Tibial artery (tissue), 4 donors: ENCODE measurements at regions not wholly inside any gene's neighbourhood (a gene's known extent, or its start where the extent isn't known, plus 50 kb on each side); places are given as distances from the start of the nearest gene placed in this dataset.

ENCODE experiments used
- DNase-seq, 2 donors: peaks; one replicate each; pipeline ENCODE4 v3.0.0-alpha.2; 2019
- H3K27ac ChIP-seq, 2 donors: fragments of 200-600 bp; sonication (generic) in 1 of 2; 1 replicate in 1 of 2; 2 replicates in 1 of 2; pipeline ENCODE4 v1.5.1; 2018 to 2019; ENCODE audit warnings: mild to moderate bottlenecking in 1 of 2
- H3K27me3 ChIP-seq, 2 donors: fragments of 200-600 bp; sonication (generic) in 1 of 2; one replicate each; pipeline versions ENCODE4 v1.5.1 to v1.6.0; 2016 to 2019
- H3K36me3 ChIP-seq, 3 donors: fragments of 200-600 bp; sonication (generic) in 2 of 3; one replicate each; pipeline ENCODE4 v1.5.1; 2016 to 2019; ENCODE audit warnings: mild to moderate bottlenecking in 2 of 3
- H3K4me1 ChIP-seq, 4 donors: fragments of 200-600 bp; sonication (generic) in 2 of 4; 1 replicate in 3 of 4; 2 replicates in 1 of 4; pipeline ENCODE4 v1.5.1; 2016 to 2019
- H3K4me3 ChIP-seq, 2 donors: fragments of 200-600 bp; sonication (generic) in 1 of 2; 1 replicate in 1 of 2; 2 replicates in 1 of 2; pipeline ENCODE4 v1.5.1; 2018 to 2019; ENCODE audit warnings: mild to moderate bottlenecking in 2 of 2
- H3K9me3 ChIP-seq, 3 donors: fragments of 200-600 bp; sonication (generic) in 1 of 3; one replicate each; pipeline ENCODE4 v1.5.1; 2016 to 2019
- CTCF ChIP-seq, 2 experiments: fragments of 200-600 bp in 1 of 2; fragments of 450-650 bp in 1 of 2; IDR thresholded peaks; one replicate each; pipeline ENCODE4 v1.5.1; 2017 to 2019; ENCODE audit warnings: antibody characterized with exemption in 2 of 2, mild to moderate bottlenecking in 1 of 2, moderate library complexity in 1 of 2
- intact Hi-C: fragments of 100-400 bp; cut with DNase I; formaldehyde crosslinking; loops from one replicate; pipeline ENCODE4 v1.15.0; 2023; ENCODE audit warnings: low total_unique reads

GRCh38 chr2:222102575-222103349 is 196.0 kb downstream of the PAX3 start:
- no peak for DNase-seq
- no peaks in the 10 kb centered on the region for H3K36me3 ChIP-seq
- no peak overlapping the region for H3K27ac ChIP-seq
- H3K9me3 ChIP-seq = no peaks in the 10 kb centered on the region
- H3K27me3 ChIP-seq = no peaks in the 10 kb centered on the region
- H3K4me1 ChIP-seq = no peaks in the 10 kb centered on the region
- intact Hi-C loops = no loop called here
- H3K4me3 ChIP-seq = no peak overlapping the region
- TF ChIP-seq CTCF (IDR thresholded peaks at IDR 0.05) = no peak

DNA sequence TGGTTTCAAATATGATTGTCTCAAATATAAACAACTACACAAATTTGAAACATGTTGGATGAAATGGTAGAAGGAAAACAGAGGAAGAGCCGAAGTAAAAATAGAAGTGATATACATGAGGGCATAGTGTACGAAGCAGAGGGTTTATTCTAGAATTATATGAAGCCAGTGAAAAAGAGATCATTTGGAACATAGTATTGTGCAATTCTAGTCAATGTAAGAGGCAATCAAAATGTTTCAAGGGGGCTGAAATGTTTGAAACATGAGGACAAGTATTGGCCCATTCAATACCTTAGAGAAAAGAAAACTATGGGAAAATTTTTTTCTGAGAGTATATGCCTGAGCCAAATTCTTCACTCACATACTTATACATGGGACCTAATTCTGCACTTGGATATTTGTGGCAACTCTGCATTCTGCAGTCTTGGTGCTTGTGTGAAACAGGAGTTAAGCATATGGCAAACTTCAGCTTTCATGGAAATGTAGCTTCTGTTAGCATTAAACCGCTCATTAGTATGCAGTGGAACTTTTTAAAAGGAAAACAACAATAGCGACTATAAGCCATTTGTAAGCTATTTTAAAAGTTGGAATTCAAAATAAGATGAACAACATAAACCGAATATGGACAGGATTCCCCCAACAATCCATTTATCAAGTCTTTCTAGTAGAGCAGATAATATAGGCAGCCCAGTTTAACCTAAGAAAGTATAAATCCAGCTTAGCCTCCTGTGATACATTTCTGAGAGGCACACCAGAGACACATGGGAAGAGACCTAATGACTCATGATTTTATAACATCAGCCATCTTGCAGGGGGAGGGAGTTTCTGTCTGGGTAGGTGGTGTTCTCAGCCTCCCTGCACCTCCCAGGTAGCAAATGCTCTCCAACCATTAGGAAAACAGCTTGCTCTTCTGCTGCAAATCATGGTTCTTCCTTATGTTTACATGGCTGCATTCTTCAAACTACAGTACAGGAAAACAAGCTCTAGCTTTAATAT is 197.8 kb downstream of the PAX3 start:
- DNase-seq = no peak
- H3K4me1 ChIP-seq = no peaks in the 10 kb centered on the region
- TF ChIP-seq CTCF (IDR thresholded peaks at IDR 0.05) = no peak
- intact Hi-C loops = no loop called here
- no peaks in the 10 kb centered on the region for H3K27me3 ChIP-seq
- H3K27ac ChIP-seq = no peak overlapping the region
- no peak overlapping the region for H3K4me3 ChIP-seq
- H3K36me3 ChIP-seq = no peaks in the 10 kb centered on the region
- no peaks in the 10 kb centered on the region for H3K9me3 ChIP-seq

GRCh38 chr2:222088561-222088960 is 210.2 kb downstream of the PAX3 start:
- no peak for DNase-seq
- intact Hi-C loops = no loop called here

DNA sequence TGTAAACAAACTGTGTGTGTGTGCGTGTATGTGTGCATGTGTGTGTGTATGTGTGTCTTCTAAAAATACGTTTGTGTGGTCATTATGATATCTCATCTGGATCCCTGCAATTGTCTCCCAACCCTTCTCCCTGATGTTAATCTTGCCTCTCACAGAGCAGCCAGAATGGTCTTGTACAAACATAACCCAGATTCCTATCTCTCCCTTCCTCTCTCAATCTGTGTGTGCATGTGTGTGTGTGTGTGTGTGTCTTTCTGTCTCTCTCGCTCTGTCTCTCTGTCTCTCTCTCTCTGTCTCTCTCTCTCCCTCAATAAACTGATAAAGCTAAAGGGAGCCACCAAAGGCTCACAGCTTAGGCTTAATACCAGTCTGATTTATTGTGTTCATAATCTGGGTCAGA is 210.8 kb downstream of the PAX3 start:
- intact Hi-C loops = no loop called here
- Histone ChIP-seq H3K36me3 (no peaks in the 10 kb centered on the region), H3K4me1 (no peaks in the 10 kb centered on the region), H3K9me3 (peaks cover 0 to 5% (median 0%) of the 10 kb centered on the region in 3 donors), H3K27me3 (no peaks in the 10 kb centered on the region), H3K4me3 (no peak overlapping the region), H3K27ac (no peak overlapping the region)
- no peak for DNase-seq
- no peak for TF ChIP-seq CTCF (IDR thresholded peaks at IDR 0.05)

More at GRCh38 chr2:222088561-222088960, 210.2 kb downstream of the PAX3 start:
- H3K27ac ChIP-seq = no peak overlapping the region
- H3K9me3 ChIP-seq = peaks cover 0 to 5% (median 0%) of the 10 kb centered on the region in 3 donors
- H3K27me3 ChIP-seq = no peaks in the 10 kb centered on the region
- H3K4me3 ChIP-seq = no peak overlapping the region
- H3K4me1 ChIP-seq = no peaks in the 10 kb centered on the region
- TF ChIP-seq CTCF (IDR thresholded peaks at IDR 0.05) = no peak
- no peaks in the 10 kb centered on the region for H3K36me3 ChIP-seq

- Histone ChIP-seq H3K27ac (no peak overlapping the region), H3K9me3 (no peaks in the 10 kb centered on the region), H3K4me3 (no peak overlapping the region), H3K27me3 (no peaks in the 10 kb centered on the region), H3K36me3 (no peaks in the 10 kb centered on the region), H3K4me1 (no peaks in the 10 kb centered on the region)
- DNase-seq = no peak
- no peak for TF ChIP-seq CTCF (IDR thresholded peaks at IDR 0.05)
- intact Hi-C loops = no loop called here
These were observed 216.6 kb downstream of the PAX3 start for GRCh38 chr2:222082201-222082600.
